GM12872 (cell line): ENCODE measurements at regions not wholly inside any gene's neighbourhood (a gene's known extent, or its start where the extent isn't known, plus 50 kb on each side); places are given as distances from the start of the nearest gene placed in this dataset.

Experiments used
- TF ChIP-seq, protein P1 (sequence below): IDR thresholded peaks from 3 replicates; pipeline ENCODE4 v1.5.1; 2011; ENCODE audit warnings: low read depth, mild to moderate bottlenecking, low read length, moderate library complexity; ENCODE audit not compliant: insufficient read depth

DNA sequence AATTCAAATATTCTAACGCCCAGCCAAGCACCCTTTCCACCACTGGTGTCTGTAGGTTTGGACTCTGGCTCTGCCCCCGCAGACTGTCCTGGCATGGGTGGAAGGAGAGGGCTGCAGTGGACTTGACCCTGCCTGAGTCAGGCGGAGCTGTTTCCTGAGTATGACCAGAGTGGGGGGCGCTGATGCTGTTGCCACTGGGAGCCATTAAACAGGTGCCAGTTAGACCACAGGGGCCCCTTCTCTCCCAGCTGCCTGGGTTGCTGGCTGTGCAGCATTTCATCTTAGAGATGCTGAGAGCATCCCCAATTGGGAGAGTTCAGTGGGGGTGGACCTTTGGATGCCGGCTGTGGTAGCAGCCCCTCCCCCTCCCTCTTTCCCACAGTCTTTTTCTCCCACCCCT is 539.5 kb downstream of the MATN1 start:
- TF ChIP-seq, protein P1, sequence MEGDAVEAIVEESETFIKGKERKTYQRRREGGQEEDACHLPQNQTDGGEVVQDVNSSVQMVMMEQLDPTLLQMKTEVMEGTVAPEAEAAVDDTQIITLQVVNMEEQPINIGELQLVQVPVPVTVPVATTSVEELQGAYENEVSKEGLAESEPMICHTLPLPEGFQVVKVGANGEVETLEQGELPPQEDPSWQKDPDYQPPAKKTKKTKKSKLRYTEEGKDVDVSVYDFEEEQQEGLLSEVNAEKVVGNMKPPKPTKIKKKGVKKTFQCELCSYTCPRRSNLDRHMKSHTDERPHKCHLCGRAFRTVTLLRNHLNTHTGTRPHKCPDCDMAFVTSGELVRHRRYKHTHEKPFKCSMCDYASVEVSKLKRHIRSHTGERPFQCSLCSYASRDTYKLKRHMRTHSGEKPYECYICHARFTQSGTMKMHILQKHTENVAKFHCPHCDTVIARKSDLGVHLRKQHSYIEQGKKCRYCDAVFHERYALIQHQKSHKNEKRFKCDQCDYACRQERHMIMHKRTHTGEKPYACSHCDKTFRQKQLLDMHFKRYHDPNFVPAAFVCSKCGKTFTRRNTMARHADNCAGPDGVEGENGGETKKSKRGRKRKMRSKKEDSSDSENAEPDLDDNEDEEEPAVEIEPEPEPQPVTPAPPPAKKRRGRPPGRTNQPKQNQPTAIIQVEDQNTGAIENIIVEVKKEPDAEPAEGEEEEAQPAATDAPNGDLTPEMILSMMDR: no peak

DNA sequence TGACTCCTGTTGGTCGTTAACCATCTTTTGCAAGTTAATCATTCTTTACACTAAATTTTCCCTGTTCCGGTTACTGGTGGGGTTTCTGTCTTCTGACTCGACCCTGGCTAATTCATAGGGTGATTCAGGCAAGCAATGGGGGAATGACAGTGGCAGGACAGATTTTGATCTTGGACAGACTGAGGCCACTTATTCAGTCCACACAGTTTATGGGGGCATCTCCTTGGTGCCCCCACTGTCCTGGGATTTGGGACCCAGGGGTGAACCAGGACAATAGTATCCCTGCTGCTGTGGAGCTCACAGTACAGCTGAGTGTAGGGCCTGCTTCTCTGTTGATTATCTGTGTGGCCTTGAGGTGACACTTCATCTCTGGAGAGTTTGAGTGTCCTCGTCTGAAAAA is 540.4 kb downstream of the MATN1 start:
- TF ChIP-seq, protein P1: no peak

DNA sequence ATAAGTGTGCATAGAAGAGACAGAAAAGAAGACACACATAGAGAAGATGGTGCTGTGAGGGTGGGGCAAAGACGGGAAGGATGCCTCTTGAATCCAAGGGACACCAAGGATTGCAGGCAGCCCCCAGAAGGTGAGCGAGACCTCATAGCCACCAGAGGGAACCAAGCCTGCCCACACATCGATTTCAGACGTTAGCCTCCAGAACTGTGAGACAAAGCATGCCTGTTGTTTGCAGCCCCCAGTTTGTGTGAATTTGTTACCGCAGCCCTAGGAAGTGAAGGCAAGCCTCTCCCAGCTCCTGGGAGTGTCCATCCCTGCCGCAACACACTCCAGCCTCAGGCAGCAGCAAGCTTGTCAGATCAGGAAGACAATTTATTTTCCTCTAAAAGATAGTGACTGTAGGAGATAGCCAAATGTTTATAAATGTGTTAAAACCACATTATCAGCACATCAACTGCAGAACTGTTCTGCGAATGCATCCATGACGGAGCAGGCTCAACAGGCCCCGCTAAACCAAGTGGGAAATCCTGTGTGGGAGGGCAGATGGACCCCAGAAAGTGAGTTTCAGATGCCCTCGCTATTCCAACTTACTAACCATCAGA is 543.3 kb downstream of the MATN1 start:
- TF ChIP-seq, protein P1: no peak

DNA sequence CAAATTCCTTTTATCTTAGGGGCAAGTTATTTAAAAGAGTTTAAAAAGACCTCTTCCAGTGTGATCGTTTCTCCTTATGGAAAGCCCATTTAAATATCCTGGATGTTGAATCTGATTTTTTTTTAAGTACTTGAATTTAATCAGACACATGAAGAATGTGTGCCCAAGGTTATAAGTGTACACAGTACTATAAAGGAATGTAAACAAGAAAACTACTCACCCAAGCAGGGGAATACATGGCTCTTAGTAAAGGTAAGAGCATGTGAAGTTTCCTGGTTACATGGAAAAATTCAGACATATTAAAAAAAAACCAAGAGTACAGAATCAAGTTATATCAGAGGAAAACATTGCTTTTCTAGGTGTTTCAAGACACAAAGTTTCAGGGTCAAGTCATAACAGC is 546.9 kb downstream of the MATN1 start:
- TF ChIP-seq, protein P1: no peak

DNA sequence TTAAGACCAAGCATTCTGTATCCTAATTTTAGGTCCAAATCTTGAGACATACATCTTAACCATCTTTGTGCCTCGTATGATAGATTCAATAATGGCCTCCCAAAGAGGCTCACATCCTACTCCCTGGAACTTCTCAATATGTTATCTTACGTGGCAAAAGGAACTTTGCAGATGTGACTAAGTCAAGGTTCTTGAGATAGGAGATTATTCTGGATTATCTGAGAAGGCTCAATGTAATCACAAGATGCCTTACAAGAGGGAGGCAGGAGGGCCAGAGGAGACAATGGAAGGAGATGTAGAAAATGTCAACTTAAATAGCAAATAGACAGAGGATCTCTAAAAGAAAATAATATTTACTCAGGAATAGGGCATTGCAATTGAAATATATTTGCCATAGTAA is 548.9 kb downstream of the MATN1 start:
- TF ChIP-seq, protein P1: no peak

DNA sequence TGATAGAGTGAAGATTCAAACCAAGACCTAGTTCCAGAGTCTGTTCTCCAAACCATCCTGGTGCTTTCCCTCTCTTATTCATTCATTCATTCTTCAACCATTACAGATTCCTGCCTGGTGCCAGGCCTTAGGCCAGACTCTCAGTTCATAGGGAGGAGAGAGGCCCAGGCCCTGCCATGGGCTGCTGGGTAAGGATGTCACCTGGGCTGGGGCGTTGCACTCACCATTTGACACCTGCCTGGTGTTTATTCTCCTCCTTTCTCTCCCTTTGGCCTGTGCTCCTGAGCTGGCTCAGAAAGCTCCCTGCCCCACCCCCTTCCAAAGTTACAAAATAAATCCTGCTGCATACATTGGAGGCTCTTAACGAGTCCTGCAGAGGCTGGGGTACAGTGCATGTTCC is 549.8 kb downstream of the MATN1 start:
- TF ChIP-seq, protein P1: no peak

DNA sequence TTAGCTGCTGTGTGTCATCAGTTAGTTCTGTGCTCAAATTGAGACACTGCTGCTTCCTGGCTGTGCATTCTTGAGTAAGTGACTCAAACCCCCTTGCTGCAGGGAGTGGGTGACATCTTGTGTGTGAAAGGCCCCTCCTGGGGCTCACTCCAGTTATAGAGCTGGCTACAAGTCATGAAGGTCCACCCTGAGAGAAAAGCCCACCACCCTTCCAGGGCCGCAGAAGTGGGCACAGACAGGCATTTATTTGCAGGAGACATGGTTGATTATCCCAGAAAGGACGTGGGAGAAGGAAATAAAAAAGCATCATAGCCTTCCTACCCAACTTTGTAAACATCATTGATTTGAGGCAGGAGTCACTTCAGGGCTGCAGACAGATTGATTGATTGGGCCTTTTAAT is 550.6 kb downstream of the MATN1 start:
- TF ChIP-seq, protein P1: no peak
